ENCODE measurements at regions not wholly inside any gene's neighbourhood (a gene's known extent, or its start where the extent isn't known, plus 50 kb on each side); places are given as distances from the start of the nearest gene placed in this dataset.
"Not testable (repeated sequence)": the region's sequence is repeated elsewhere in the genome, so short reads cannot be mapped to it uniquely, and the experiment has no call there.

GRCh38 chr22:48782811-48783511 lies 1044.7 kb downstream of the BRD1 start:
- no peak for DNase-seq (ENCODE audit: low spot score)

- no peak for DNase-seq (ENCODE audit: low spot score)
Measured at GRCh38 chr22:48782326-48782725, 1045.3 kb downstream of the BRD1 start.

DNA sequence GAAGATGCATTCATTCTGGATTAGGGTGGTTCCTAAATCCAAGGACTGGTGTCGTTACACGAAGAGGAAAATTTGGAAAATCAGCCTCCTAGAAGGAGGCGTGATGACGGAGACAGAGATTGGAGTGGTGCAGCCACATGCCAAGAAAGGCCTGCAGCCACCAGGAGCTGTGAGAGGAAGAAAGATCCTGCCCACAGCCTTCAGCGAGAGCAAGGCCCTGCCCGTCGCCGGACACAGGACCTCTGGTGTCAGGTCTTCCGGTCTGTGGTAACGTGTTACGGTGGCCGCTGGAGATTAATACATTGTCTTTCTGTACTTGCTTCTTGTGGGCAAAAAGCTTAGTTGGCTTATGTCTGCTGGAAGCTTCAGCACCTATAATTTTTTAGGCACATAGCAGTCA lies 1045.8 kb downstream of the BRD1 start:
- no peak for DNase-seq (ENCODE audit: low spot score)

- DNase-seq (ENCODE audit: low spot score) = no peak
Measured at GRCh38 chr22:48781391-48781790, 1046.3 kb downstream of the BRD1 start.

DNA sequence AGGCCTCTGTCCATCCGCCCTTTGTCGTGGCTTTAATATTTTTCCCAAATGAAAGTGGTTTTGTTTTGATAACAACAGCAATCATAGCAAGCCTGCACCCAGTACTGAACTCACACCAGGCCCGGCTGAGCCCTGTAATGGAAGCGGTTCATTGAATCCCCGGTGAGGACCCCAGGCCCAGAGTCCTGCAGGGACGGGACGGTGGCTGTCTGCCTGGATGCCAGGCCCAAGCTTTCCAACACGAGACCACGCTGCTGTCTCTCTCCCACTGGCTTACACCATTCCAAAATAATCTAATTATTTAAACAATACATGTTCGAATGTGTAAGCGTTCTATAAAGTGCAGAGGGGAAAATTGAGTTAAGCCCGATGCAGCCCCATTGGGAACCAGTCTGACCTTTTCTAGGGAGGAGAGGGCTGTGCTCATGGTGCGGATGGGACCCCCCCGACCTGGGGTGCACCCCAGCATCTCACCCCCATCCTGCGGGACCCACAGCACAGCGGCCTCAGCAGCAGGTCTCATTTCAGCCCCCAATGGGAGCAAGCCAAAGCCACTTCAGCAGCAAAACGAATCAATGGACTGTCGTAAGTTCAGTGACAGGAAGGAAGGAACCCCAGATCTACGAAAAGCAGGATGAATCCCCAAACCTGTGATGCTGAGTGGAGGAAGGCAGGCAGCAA lies 1046.9 kb downstream of the BRD1 start:
- no peak for DNase-seq (ENCODE audit: low spot score)

- DNase-seq (ENCODE audit: low spot score) = no peak
Measured at GRCh38 chr22:48779661-48780596, 1047.7 kb downstream of the BRD1 start.

DNA sequence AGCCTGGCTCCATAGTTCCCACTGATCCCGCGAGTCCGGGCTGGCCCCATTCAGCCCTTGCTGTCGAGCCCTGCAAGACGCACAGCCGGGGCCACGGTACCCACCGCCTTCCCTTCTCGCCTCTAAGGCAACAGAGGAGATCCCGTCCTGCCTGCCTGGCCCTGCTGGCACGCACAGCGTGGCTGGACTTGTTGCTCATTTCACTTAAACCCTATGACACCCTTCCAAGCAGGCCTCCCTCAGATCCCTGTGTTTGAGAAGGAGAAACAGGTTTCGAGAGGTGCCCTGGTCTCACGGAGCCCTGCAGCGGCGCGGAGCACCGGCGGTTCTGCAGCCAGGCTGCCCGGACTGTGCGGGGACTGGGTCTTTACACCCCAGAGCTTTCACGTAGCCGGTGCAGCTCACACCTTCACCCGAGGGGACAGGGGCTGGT lies 1048.4 kb downstream of the BRD1 start:
- DNase-seq (ENCODE audit: low spot score) = no peak

DNA sequence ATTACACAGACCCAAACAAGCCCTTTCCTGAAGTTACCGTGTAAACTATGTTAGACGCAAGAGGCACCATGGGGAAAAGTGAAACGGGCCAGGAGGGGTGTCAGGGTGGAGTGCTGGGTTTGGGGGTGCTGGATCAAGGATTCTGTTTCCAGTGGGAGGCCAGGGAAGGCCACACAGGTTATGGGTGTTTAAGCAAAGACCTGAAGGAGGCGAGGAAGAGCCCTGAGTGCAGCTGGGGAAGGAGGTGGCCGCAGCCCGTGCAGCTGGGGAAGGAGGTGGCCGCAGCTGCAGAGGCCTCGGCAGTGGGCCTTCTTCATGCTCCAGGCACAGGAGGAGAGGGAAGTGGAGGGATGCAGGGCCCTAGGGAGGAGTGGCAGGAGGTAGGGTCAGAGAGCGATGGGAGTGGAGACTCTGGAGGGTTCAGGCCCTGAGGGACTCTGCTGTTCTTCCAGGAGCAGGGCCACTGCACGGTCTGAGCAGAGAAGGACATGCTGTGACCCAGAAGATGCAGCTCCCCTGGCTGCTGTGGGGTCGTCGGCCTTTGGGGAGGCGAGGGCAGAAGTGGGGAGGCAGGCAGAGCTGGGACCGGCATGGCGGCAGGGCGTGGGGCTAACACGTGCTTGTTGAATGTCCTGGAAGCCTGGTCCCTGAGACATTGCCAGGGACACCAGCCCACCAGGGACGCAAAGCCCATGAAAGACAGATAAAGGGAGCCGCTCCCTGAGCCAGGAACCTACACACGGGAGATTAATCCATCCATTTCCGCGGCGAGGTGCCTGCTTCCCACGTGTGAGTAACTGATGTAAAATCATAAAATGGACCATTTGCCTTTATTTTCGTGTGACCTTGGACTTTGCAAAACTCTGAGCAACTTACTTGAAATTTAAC lies 1049.1 kb downstream of the BRD1 start:
- no peak for DNase-seq (ENCODE audit: low spot score)

DNA sequence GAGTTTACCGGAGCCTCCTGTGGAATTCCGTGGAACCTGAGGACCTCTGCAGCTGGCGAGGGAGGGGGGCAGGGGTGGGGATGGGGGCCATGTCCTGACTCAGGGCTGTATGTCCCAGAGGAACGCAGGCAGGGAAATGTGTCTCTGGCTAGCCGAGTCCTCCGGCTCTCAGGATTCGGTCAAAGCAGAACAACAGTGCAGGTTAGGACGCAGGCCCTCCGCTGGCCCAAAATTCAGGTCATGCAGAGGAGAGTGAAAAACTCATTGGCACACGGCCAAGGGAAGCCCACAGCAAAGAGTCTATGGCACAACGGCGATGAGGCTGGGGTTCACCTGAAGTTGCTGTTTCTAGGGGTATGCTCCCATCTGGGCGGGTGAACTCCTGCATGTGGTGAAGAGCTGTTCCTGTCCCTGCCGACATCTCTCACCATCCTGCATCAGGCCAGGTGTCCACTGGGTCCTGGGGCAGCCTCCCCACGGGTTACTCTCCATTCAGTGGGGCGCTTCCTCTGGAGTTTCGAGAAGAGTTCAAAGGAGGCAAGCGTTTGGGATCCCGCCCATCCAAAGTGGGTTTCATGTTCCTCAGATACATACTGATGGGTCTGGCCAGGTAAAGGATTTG lies 1055.3 kb downstream of the BRD1 start:
- DNase-seq (ENCODE audit: low spot score) = no peak

- no peak for DNase-seq (ENCODE audit: low spot score)
Measured at GRCh38 chr22:48765595-48765994, 1062.1 kb downstream of the BRD1 start.

- DNase-seq (ENCODE audit: low spot score) = no peak
Measured at GRCh38 chr22:48761546-48761945, 1066.1 kb downstream of the BRD1 start.

DNA sequence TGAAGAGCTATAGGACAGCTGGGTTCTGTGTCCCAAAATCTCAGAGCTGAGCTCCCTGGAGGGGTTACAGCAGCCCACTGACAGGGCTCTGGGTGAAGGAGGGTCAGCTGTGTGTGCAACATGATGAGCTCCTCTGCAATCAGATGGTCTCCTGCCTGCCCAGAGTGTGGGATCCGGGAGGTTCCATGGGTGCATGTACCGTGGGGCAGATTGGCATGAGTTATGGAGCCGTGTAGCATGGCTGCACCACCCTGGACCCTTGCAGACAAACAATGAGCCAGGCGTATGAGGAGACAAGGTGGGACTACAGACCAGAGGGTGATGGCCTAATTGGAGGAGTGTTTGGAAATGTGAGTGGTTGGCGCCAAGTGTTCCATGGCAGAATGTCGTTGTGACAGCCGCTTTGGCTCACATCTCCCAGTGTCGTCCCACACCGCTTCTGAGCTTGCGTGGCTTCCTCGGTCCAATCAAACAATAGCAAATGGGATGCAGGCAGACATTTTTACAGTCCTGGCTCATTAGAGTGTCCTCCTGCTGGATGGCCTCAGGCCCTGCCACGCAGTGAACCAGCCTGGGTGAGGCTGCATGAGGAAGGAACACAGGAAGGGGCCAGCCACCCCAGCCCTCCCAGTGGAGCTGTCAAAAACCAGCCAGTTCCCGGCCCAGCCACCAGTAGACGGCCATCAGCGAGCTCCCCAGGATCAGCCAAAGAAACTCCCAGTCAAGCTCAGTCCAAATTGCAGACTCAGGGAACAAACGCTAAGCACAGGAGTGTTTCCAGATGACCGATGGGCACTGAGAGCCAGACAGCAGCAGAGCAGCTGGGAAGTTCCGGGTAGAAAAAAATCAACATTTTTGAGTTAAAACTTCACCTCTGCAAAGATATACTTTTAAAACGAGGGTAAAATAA lies 1066.9 kb downstream of the BRD1 start:
- no peak for DNase-seq (ENCODE audit: low spot score)

- DNase-seq (ENCODE audit: low spot score) = no peak
Measured at GRCh38 chr22:48758881-48759875, 1068.5 kb downstream of the BRD1 start.

GRCh38 chr22:48757985-48758561 lies 1069.6 kb downstream of the BRD1 start:
- DNase-seq (ENCODE audit: low spot score) = no peak

DNA sequence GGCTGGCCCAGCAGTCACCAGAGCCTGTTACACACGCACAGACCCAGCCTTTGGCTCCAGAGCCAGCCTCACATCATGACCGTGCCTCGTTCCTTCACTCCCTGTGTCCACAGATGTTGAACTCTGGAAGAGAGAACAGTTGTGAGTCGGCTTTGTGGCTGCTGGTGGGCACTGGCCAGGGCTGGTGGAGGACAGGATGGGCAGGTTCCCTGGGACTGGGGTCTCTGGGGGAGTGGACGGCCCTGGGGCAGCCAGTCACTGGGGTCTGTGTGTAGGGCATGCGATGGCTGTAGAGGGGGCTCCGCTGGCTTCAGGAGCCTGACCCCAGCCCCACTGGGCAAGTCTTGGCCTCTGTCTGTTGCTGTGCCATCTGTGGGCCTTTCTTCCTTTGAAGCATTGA lies 1070.1 kb downstream of the BRD1 start:
- DNase-seq (ENCODE audit: low spot score) = no peak

GRCh38 chr22:48757135-48757534 lies 1070.5 kb downstream of the BRD1 start:
- DNase-seq (ENCODE audit: low spot score) = not testable (repeated sequence)

GRCh38 chr22:48756146-48757111 lies 1071.2 kb downstream of the BRD1 start:
- DNase-seq (ENCODE audit: low spot score) = peak; percentile 14

All from umbilical cord (tissue), 1 donor.